Pancreas (tissue), 10 donors: ENCODE measurements at regions not wholly inside any gene's neighbourhood (a gene's known extent, or its start where the extent isn't known, plus 50 kb on each side); places are given as distances from the start of the nearest gene placed in this dataset.

Source experiments
- ATAC-seq, 4 donors: fragments of 200-7000 bp; cut with Tn5 transposase; one replicate each; pipeline versions ENCODE4 v1.8.0 to v1.9.1; 2020; ENCODE audit warnings: mild to moderate bottlenecking in 4 of 4, moderate library complexity in 4 of 4
- DNase-seq, 6 donors: peaks; one replicate each; pipeline ENCODE4 v3.0.0-alpha.2; 2020
- FAIRE-seq: peaks from 2 replicates; lab custom pipeline; 2012; peaks lifted over from hg19 to GRCh38; lab: Jason Lieb, UNC
- H3K27ac ChIP-seq, 4 donors: fragments of 200-600 bp; sonication (generic); 1 replicate in 3 of 4; 2 replicates in 1 of 4; pipeline versions ENCODE4 v1.5.0 to v1.8.0; 2020
- H3K27me3 ChIP-seq, 4 donors: fragments of 200-600 bp; one replicate each; pipeline ENCODE4 v1.8.0; 2021
- H3K36me3 ChIP-seq, 3 donors: fragments of 200-600 bp; sonication (generic) in 1 of 3; one replicate each; pipeline versions ENCODE4 v1.5.0 to v1.8.0; 2020 to 2021
- H3K4me1 ChIP-seq, 3 donors: fragments of 200-600 bp; one replicate each; pipeline ENCODE4 v1.8.0; 2021
- H3K4me3 ChIP-seq, 4 donors: fragments of 200-600 bp; sonication (generic) in 2 of 4; one replicate each; pipeline versions ENCODE4 v1.5.0 to v1.8.0; 2020 to 2021
- H3K9me3 ChIP-seq, 4 donors: fragments of 200-600 bp; one replicate each; pipeline ENCODE4 v1.8.0; 2021
- WGBS, 2 donors: extraction: QIAGEN DNeasy Blood & Tissue Kit; methylation state at CpG; one replicate each; pipeline ENCODE4 v1.1.7; 2013; 5-methylcytosine and 5-hydroxymethylcytosine counted together
- intact Hi-C, 3 donors: fragments of 100-400 bp; cut with DNase I; formaldehyde crosslinking; loops; one replicate each; pipeline versions ENCODE4 v1.11.1 to v1.14.2; 2022
- TF ChIP-seq, protein P1 (sequence below), 4 donors: fragments of 200-600 bp; sonication (generic) in 3 of 4; IDR thresholded peaks; one replicate each; pipeline versions ENCODE4 v1.5.0 to v1.8.0; 2021; ENCODE audit warnings: antibody characterized with exemption in 4 of 4
- donor health status: healthy with polysubstance abuse.
- donor health status: DM: no; HTN: no; CAD: no; lungs with moderate emphysema.
- donor health status: DM: no; HTN: no; CAD: no.
- donor health status: control.
- donor health status: control.
- donor health status: Bipolar disorder and iron deficiency.
- donor health status: DM: yes; HTN: yes; CAD: no.
- donor health status: DM: no; HTN: no; CAD: no.
- donor health status: DM: no; HTN: no; CAD: no.
- donor health status: DM: yes; HTN: yes; CAD: no.

DNA sequence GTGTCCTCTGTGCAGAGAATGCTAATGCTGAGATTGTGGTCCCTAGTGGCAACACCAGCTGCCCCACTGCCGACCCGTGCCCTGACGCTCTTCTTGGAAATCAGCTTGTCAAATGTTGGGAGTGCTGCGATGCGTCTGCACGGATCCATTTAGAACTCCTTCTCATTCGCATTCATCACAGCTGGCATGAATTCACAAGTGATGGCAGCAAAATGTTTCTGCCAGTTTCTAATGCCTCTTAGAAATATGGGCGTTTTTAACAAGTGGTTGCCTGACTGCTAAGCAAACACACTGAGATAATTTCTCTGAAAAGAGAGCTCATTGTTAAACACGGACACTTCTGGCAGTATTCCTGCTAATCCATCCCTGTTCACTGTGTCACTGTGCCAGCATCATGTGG lies 131.9 kb upstream of the KCNJ6 start:
- WGBS, 2 donors: 42 to 50% methylated on average over 9 of the region's 9 CpGs
- H3K9me3 ChIP-seq: no peaks in the 10 kb centered on the region
- no peak for ATAC-seq
- H3K4me3 ChIP-seq: no peak overlapping the region
- DNase-seq: no peak
- no peak overlapping the region for H3K27ac ChIP-seq
- H3K4me1 ChIP-seq: no peaks in the 10 kb centered on the region
- H3K36me3 ChIP-seq: no peaks in the 10 kb centered on the region
- TF ChIP-seq, protein P1, sequence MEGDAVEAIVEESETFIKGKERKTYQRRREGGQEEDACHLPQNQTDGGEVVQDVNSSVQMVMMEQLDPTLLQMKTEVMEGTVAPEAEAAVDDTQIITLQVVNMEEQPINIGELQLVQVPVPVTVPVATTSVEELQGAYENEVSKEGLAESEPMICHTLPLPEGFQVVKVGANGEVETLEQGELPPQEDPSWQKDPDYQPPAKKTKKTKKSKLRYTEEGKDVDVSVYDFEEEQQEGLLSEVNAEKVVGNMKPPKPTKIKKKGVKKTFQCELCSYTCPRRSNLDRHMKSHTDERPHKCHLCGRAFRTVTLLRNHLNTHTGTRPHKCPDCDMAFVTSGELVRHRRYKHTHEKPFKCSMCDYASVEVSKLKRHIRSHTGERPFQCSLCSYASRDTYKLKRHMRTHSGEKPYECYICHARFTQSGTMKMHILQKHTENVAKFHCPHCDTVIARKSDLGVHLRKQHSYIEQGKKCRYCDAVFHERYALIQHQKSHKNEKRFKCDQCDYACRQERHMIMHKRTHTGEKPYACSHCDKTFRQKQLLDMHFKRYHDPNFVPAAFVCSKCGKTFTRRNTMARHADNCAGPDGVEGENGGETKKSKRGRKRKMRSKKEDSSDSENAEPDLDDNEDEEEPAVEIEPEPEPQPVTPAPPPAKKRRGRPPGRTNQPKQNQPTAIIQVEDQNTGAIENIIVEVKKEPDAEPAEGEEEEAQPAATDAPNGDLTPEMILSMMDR (IDR thresholded peaks at IDR 0.05): no peak
- no peaks in the 10 kb centered on the region for H3K27me3 ChIP-seq
- no peak for FAIRE-seq
- intact Hi-C loops: no loop called here

DNA sequence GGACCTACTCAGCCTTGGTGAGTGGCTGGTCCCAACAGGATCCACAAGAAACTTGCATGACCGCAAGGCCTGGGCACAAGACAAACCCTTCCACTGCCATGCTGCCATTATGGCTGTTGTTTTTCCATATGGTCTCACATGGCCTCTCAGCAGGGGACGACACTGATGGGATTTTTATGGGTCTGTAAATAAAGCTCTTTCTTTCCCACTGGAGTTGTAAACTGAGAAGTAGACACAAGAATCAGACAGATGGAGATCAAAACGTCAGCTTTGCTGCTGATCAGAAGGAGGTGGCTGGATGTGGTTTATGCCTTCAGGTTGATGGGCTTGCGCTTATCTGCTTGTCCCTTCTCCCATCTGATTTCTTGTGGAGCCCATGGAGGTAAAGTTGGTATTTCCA lies 138.1 kb upstream of the KCNJ6 start:
- ATAC-seq: no peak
- H3K4me1 ChIP-seq: no peaks in the 10 kb centered on the region
- no peak overlapping the region for H3K27ac ChIP-seq
- DNase-seq: no peak
- no peaks in the 10 kb centered on the region for H3K9me3 ChIP-seq
- FAIRE-seq: no peak
- TF ChIP-seq, protein P1 (IDR thresholded peaks at IDR 0.05): no peak
- no peaks in the 10 kb centered on the region for H3K36me3 ChIP-seq
- no peaks in the 10 kb centered on the region for H3K27me3 ChIP-seq
- no peak overlapping the region for H3K4me3 ChIP-seq
- 56 to 58% methylated on average over 4 of the region's 4 CpGs for WGBS, 2 donors
- intact Hi-C loops: no loop called here

DNA sequence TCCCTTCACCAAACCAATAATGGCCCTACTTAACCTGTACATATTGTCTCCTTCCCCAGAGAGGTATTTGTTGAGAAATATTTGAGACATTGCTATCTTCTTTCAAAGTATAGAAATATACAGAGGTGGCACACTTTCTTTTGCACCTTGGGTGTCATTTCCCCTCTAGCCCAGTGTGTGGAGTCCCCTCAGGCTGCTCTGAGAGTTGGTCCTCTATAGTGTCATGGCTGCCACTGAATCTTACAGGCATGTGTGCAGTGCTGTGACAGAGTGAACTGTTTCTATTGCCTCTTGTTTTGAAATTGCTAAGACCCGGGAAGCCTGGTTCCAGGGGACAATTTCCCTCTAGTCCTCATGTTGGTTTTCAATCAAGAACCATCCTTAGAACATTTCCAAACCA lies 140.2 kb upstream of the KCNJ6 start:
- 43 to 64% methylated on average over 1 of the region's 1 CpG for WGBS, 2 donors
- intact Hi-C loops: no loop called here
- Histone ChIP-seq H3K27me3 (no peaks in the 10 kb centered on the region), H3K4me3 (no peak overlapping the region), H3K9me3 (no peaks in the 10 kb centered on the region), H3K36me3 (no peaks in the 10 kb centered on the region), H3K4me1 (no peaks in the 10 kb centered on the region), H3K27ac (no peak overlapping the region)
- no peak for DNase-seq
- TF ChIP-seq, protein P1 (IDR thresholded peaks at IDR 0.05): no peak
- no peak for ATAC-seq
- FAIRE-seq: no peak

DNA sequence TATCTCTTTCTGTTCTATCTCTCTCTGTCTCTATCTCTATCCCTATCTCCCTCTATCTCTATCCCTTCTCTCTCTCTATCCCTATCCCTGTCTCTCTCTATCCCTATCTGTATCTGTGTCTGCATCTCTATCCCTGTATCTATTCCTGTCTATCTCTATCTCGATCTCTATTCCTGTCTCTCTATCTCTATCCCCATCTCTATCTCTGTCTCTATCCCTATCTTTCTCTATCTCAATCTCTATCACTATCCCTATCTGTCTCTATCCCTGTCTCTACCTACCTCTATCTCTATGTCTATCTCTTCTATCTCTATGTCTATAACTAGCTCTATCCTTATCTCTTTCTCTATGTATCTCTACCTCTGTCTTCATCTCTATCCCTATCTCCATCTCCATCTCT lies 141.4 kb upstream of the KCNJ6 start:
- Histone ChIP-seq H3K4me3 (no peak overlapping the region), H3K36me3 (no peaks in the 10 kb centered on the region), H3K27me3 (no peaks in the 10 kb centered on the region), H3K9me3 (no peaks in the 10 kb centered on the region), H3K4me1 (no peaks in the 10 kb centered on the region), H3K27ac (no peak overlapping the region)
- FAIRE-seq: no peak
- intact Hi-C loops: no loop called here
- ATAC-seq: no peak
- 47 to 64% methylated on average over 1 of the region's 1 CpG for WGBS, 2 donors
- TF ChIP-seq, protein P1 (IDR thresholded peaks at IDR 0.05): no peak
- DNase-seq: no peak

DNA sequence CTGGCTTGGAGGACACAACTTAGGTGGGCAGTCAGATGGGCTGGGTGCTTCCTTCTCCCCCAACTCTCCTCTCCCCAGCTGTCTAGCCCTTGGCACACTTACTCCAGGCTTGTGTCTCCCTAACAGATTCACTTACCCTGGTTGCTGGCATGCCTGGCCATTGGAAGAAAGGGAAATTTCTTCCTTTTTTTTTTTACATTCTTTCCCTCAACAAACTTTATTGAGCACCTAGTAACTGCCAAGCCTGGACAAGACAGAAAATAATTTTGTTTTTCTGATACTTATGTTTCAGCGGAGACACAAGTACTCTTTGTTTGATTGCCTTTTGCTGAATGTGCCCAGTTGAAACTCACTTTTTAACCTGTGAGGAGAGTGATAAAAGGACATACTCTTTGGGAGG lies 144.3 kb upstream of the KCNJ6 start:
- intact Hi-C loops: no loop called here
- DNase-seq (no peak), ATAC-seq (no peak), FAIRE-seq (no peak)
- no peak overlapping the region for H3K27ac ChIP-seq
- no peaks in the 10 kb centered on the region for H3K27me3 ChIP-seq
- no peaks in the 10 kb centered on the region for H3K4me1 ChIP-seq
- 89 to 93% methylated on average over 1 of the region's 1 CpG for WGBS, 2 donors
- H3K9me3 ChIP-seq: no peaks in the 10 kb centered on the region
- H3K36me3 ChIP-seq: no peaks in the 10 kb centered on the region
- TF ChIP-seq, protein P1 (IDR thresholded peaks at IDR 0.05): no peak
- H3K4me3 ChIP-seq: no peak overlapping the region
